Suprapubic skin (tissue), 4 donors: ENCODE measurements at regions not wholly inside any gene's neighbourhood (a gene's known extent, or its start where the extent isn't known, plus 50 kb on each side); places are given as distances from the start of the nearest gene placed in this dataset.

Source experiments
- DNase-seq, 2 donors: peaks; one replicate each; pipeline ENCODE4 v3.0.0-alpha.2; 2019; ENCODE audit warnings: low spot score in 2 of 2
- H3K27ac ChIP-seq: fragments of 200-600 bp; sonication (generic); one replicate; pipeline ENCODE4 v1.5.1; 2019
- H3K27me3 ChIP-seq: fragments of 200-600 bp; sonication (generic); one replicate; pipeline ENCODE4 v1.5.1; 2019
- H3K36me3 ChIP-seq: fragments of 200-600 bp; sonication (generic); one replicate; pipeline ENCODE4 v1.5.1; 2019
- H3K4me1 ChIP-seq: fragments of 200-600 bp; sonication (generic); one replicate; pipeline ENCODE4 v1.5.1; 2019
- H3K4me3 ChIP-seq: fragments of 200-600 bp; sonication (generic); one replicate; pipeline ENCODE4 v1.5.1; 2019; ENCODE audit warnings: mild to moderate bottlenecking
- H3K9me3 ChIP-seq: fragments of 200-600 bp; sonication (generic); one replicate; pipeline ENCODE4 v1.5.1; 2019
- EP300 ChIP-seq: sonication (generic); formaldehyde crosslinking; IDR thresholded peaks from one replicate; pipeline ENCODE4 v1.6.1; 2017; ENCODE audit warnings: antibody characterized with exemption
- POLR2A ChIP-seq, 2 donors: fragments of 450-650 bp; IDR thresholded peaks; one replicate each; pipeline ENCODE4 v1.6.1; 2017; ENCODE audit warnings: antibody characterized with exemption in 2 of 2, mild to moderate bottlenecking in 2 of 2, moderate library complexity in 2 of 2
- POLR2AphosphoS5 ChIP-seq, 3 donors: sonication (generic); formaldehyde crosslinking; IDR thresholded peaks; one replicate each; pipeline ENCODE4 v1.6.1; 2017; ENCODE audit warnings: antibody characterized with exemption in 3 of 3
- WGBS: methylation state at CpG from one replicate; pipeline ENCODE4 v1.1.5; 2018; 5-methylcytosine and 5-hydroxymethylcytosine counted together
- TF ChIP-seq, protein P1 (sequence below), 2 donors: fragments of 200-600 bp in 1 of 2; fragments of 450-650 bp in 1 of 2; sonication (generic) in 1 of 2; IDR thresholded peaks; one replicate each; pipeline ENCODE4 v1.5.1; 2016 to 2019; ENCODE audit warnings: antibody characterized with exemption in 2 of 2, mild to moderate bottlenecking in 1 of 2, moderate library complexity in 1 of 2

DNA sequence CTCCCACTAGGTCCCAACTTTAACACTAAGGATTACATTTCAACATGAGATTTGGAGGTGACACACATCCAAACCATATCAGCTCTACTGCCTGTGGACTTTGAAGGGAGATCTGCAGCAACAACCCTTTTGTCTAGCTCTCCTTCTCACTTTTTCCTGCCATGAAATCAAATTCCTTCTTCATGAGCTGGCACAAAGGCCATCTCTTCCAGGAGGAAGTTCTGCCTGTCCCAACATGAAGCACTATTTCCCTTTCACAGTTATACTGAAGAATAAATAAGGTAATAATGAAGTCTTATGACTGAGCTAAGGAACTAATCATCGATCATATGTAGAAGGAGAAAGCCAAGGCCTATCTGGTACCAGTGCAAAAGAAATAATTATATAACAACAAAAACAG lies 253.5 kb upstream of the TENM4 start:
- no peaks in the 10 kb centered on the region for H3K4me1 ChIP-seq
- no peaks in the 10 kb centered on the region for H3K9me3 ChIP-seq
- no peaks in the 10 kb centered on the region for H3K36me3 ChIP-seq
- TF ChIP-seq EP300 (no peak), POLR2AphosphoS5 (IDR thresholded peaks at IDR 0.05) (no peak), POLR2A (IDR thresholded peaks at IDR 0.05) (no peak)
- TF ChIP-seq, protein P1, sequence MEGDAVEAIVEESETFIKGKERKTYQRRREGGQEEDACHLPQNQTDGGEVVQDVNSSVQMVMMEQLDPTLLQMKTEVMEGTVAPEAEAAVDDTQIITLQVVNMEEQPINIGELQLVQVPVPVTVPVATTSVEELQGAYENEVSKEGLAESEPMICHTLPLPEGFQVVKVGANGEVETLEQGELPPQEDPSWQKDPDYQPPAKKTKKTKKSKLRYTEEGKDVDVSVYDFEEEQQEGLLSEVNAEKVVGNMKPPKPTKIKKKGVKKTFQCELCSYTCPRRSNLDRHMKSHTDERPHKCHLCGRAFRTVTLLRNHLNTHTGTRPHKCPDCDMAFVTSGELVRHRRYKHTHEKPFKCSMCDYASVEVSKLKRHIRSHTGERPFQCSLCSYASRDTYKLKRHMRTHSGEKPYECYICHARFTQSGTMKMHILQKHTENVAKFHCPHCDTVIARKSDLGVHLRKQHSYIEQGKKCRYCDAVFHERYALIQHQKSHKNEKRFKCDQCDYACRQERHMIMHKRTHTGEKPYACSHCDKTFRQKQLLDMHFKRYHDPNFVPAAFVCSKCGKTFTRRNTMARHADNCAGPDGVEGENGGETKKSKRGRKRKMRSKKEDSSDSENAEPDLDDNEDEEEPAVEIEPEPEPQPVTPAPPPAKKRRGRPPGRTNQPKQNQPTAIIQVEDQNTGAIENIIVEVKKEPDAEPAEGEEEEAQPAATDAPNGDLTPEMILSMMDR (IDR thresholded peaks at IDR 0.05) = no peak
- WGBS = 48% methylated on average over 1 of the region's 1 CpG
- DNase-seq = no peak
- H3K27ac ChIP-seq = no peak overlapping the region
- no peak overlapping the region for H3K4me3 ChIP-seq
- no peaks in the 10 kb centered on the region for H3K27me3 ChIP-seq

DNA sequence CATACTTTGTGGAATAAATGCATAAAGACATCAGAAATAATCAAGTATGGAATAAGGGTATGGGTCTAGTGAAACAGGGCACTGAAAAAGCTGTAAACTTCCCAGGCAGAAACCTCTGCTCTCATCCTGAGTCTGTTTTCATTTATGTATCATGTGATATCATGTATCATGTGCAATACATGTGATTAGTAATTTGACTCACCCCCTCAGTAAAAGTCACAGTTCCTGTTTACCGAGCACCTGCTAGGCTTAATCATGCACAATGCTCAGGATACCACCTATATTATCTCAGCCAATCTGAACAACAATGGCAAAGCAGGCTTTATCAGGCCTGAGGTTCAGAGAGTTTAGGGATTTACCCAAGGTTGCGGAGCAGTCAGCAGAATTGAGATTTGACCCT lies 250.6 kb upstream of the TENM4 start:
- DNase-seq = no peak
- no peak for TF ChIP-seq POLR2A (IDR thresholded peaks at IDR 0.05)
- TF ChIP-seq, protein P1 (IDR thresholded peaks at IDR 0.05) = no peak
- no peak for TF ChIP-seq EP300
- WGBS = 85% methylated on average over 2 of the region's 2 CpGs
- H3K27ac ChIP-seq = no peak overlapping the region
- H3K4me1 ChIP-seq = no peaks in the 10 kb centered on the region
- no peak overlapping the region for H3K4me3 ChIP-seq
- no peaks in the 10 kb centered on the region for H3K27me3 ChIP-seq
- no peaks in the 10 kb centered on the region for H3K36me3 ChIP-seq
- no peaks in the 10 kb centered on the region for H3K9me3 ChIP-seq

DNA sequence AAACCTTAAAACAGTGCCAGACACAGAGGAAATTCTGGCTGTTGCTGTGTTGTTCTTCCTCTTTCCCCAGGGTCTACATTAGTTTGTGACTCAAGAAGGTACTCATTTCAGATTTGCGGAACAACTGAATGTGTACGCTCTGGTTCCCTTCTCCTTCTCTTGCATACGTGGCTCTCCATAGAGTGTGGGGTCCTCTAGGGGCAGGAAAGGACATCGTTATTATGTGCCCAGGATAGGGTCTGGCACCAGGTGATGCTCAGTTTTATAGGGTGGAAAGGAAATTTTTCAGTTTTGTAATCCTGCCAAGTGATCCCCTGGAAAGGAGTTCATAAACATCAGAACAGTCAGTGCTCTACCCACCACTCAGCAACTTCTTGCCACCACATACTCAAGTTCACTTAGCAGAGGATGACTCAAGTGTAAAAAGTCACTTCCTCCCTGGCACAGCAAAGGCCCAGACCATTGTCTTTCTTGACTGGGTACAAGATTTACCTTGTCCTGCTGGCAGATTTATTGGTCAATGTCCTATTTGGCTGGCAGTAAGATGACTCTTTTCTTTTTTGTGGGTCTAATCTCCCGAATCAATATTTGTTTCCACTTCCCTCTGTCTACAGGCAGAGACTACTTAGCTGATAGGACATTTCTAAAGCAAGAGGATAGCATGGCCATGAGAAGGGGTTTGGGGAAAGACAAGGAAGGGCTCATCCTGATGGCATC lies 246.0 kb upstream of the TENM4 start:
- Histone ChIP-seq H3K4me1 (no peaks in the 10 kb centered on the region), H3K36me3 (no peaks in the 10 kb centered on the region), H3K4me3 (no peak overlapping the region), H3K9me3 (no peaks in the 10 kb centered on the region), H3K27me3 (no peaks in the 10 kb centered on the region), H3K27ac (no peak overlapping the region)
- no peak for DNase-seq
- TF ChIP-seq POLR2A (IDR thresholded peaks at IDR 0.05) (no peak), POLR2AphosphoS5 (IDR thresholded peaks at IDR 0.05) (no peak), EP300 (no peak)
- TF ChIP-seq, protein P1 (IDR thresholded peaks at IDR 0.05) = no peak
- WGBS = 85% methylated on average over 5 of the region's 5 CpGs

DNA sequence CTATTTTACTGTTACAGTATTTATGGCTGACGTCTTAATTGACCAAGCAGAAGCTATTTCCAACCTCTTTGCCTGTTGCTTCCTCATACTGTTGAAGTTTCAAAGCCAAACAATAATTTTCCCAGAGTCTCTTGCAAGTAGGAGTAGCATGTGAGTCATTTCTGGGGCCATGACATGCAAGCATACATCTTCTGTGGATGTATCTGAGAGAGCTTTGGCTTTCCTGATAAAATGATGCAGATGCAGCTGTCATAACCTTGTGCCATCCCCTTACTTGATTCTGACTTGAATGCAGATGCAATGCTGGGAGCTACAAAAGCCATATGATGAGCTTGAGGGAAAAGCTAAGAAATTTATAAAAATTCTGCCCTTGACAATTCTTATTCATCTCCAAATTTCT lies 243.1 kb upstream of the TENM4 start:
- Histone ChIP-seq H3K36me3 (no peaks in the 10 kb centered on the region), H3K4me3 (no peak overlapping the region), H3K4me1 (no peaks in the 10 kb centered on the region), H3K9me3 (no peaks in the 10 kb centered on the region), H3K27ac (no peak overlapping the region), H3K27me3 (no peaks in the 10 kb centered on the region)
- no peak for DNase-seq
- TF ChIP-seq, protein P1 (IDR thresholded peaks at IDR 0.05) = no peak
- TF ChIP-seq POLR2A (IDR thresholded peaks at IDR 0.05) = no peak
- no peak for TF ChIP-seq POLR2AphosphoS5 (IDR thresholded peaks at IDR 0.05)
- TF ChIP-seq EP300 = no peak
- WGBS = 79% methylated on average over 1 of the region's 1 CpG

DNA sequence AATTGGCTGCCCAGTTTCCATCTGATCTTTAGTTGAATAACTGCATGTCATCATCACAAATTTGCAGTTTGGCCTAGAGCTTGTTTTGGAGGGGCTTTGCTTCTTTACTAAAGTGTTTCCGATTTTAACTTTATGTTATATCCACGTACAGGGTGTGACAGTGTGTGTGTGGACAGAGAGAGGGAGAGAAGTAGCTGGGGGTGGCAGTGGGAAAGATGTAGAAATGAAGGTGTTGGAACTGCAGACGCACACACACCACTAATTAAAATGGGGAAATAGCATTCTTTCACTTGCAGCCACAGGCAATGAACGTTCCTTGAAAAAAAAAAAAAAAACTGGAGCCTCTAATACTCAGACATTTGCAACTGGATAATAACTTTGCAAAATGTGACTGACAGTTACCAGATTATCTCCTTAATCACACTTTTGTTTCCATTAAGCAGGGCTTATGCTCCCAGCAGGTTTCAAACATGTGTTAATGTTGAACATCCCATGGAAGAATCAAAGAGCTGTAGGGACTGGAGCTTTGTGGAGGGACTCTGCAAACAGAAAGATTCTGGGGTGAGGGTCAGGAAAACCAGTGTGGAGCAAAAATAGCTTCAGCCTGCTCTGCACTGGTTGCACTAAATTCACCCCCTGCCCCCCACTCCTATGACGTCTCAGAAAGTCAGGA lies 238.1 kb upstream of the TENM4 start:
- H3K4me3 ChIP-seq = no peak overlapping the region
- peaks cover 3% of the 10 kb centered on the region for H3K4me1 ChIP-seq
- no peak overlapping the region for H3K27ac ChIP-seq
- TF ChIP-seq POLR2AphosphoS5 (IDR thresholded peaks at IDR 0.05) = no peak
- TF ChIP-seq, protein P1 (IDR thresholded peaks at IDR 0.05) = no peak
- TF ChIP-seq POLR2A (IDR thresholded peaks at IDR 0.05) = no peak
- TF ChIP-seq EP300 = no peak
- 24% methylated on average over 5 of the region's 5 CpGs for WGBS
- no peaks in the 10 kb centered on the region for H3K36me3 ChIP-seq
- H3K9me3 ChIP-seq = no peaks in the 10 kb centered on the region
- DNase-seq = no peak
- no peaks in the 10 kb centered on the region for H3K27me3 ChIP-seq
